Loucy (cell line): ENCODE measurements at regions not wholly inside any gene's neighbourhood (a gene's known extent, or its start where the extent isn't known, plus 50 kb on each side); places are given as distances from the start of the nearest gene placed in this dataset.

Experiments used
- H2AFZ ChIP-seq: fragments of 200-600 bp; sonication (generic); 2 replicates; pipeline ENCODE4 v1.6.0; 2016; ENCODE audit warnings: antibody characterized with exemption, mild to moderate bottlenecking, low read length, moderate library complexity
- H3F3A ChIP-seq: fragments of 200-600 bp; 2 replicates; pipeline ENCODE4 v1.6.0; 2016; ENCODE audit warnings: antibody characterized with exemption, low read depth, mild to moderate bottlenecking
- H3K27me3 ChIP-seq: fragments of 200-600 bp; sonication (generic); 2 replicates; pipeline ENCODE4 v1.6.1; 2014; ENCODE audit warnings: low read length, mild to moderate bottlenecking; ENCODE audit not compliant: insufficient read depth, poor library complexity, severe bottlenecking
- H3K36me3 ChIP-seq: fragments of 200-600 bp; sonication (generic); 2 replicates; pipeline ENCODE4 v1.6.1; 2016; ENCODE audit warnings: low read length; ENCODE audit not compliant: insufficient read depth
- H3K4me1 ChIP-seq: fragments of 200-600 bp; sonication (generic); 2 replicates; pipeline ENCODE4 v1.5.1; 2014; ENCODE audit warnings: low read length, mild to moderate bottlenecking; ENCODE audit not compliant: insufficient read depth, poor library complexity, severe bottlenecking
- H3K4me2 ChIP-seq: fragments of 200-600 bp; sonication (generic); 2 replicates; pipeline ENCODE4 v1.6.0; 2014; ENCODE audit warnings: antibody characterized with exemption, low read length, low read depth, mild to moderate bottlenecking; ENCODE audit not compliant: poor library complexity, severe bottlenecking
- H3K4me3 ChIP-seq: fragments of 200-600 bp; sonication (generic); 2 replicates; pipeline ENCODE4 v1.5.1; 2014; ENCODE audit warnings: low read length, mild to moderate bottlenecking, mixed read lengths; ENCODE audit not compliant: poor library complexity, severe bottlenecking
- H3K79me2 ChIP-seq: fragments of 200-600 bp; sonication (generic); 2 replicates; pipeline ENCODE4 v1.6.1; 2014; ENCODE audit warnings: low read length; ENCODE audit not compliant: insufficient read depth
- H3K9ac ChIP-seq: fragments of 200-600 bp; sonication (generic); 2 replicates; pipeline ENCODE4 v1.6.0; 2014; ENCODE audit warnings: mild to moderate bottlenecking, low read depth, low read length, moderate library complexity; ENCODE audit not compliant: poor library complexity, severe bottlenecking
- H3K9me2 ChIP-seq: fragments of 200-600 bp; sonication (generic); replicated peaks from 2 replicates; pipeline ENCODE4 v1.6.1; 2016; ENCODE audit warnings: low read depth, low read length, mixed read lengths
- H3K9me3 ChIP-seq: fragments of 200-600 bp; sonication (generic); 2 replicates; pipeline ENCODE4 v1.6.1; 2014; ENCODE audit warnings: mild to moderate bottlenecking, antibody characterized with exemption, low read length, low read depth; ENCODE audit not compliant: insufficient read depth
- H4K20me1 ChIP-seq: fragments of 200-600 bp; sonication (generic); 2 replicates; pipeline ENCODE4 v1.6.0; 2014; ENCODE audit warnings: antibody characterized with exemption, low read length, mild to moderate bottlenecking; ENCODE audit not compliant: insufficient read depth, poor library complexity, severe bottlenecking
- CTCF ChIP-seq: fragments of 200-600 bp; sonication (generic); conservative IDR thresholded peaks from 2 replicates; pipeline ENCODE4 v1.5.1; 2014; ENCODE audit warnings: mild to moderate bottlenecking, antibody characterized with exemption, low read length
- EZH2phosphoT487 ChIP-seq: fragments of 200-600 bp; IDR thresholded peaks from 2 replicates; pipeline ENCODE4 v1.6.1; 2018; ENCODE audit warnings: antibody characterized with exemption, mild to moderate bottlenecking, moderate library complexity, borderline replicate concordance

- H3K79me2 ChIP-seq, result no peaks in the 10 kb centered on the region
- no peaks in the 10 kb centered on the region for H3K9me2 ChIP-seq
- no peak overlapping the region for H2AFZ ChIP-seq
- no peaks in the 10 kb centered on the region for H4K20me1 ChIP-seq
- H3K4me2 ChIP-seq, result no peak overlapping the region
- no peak overlapping the region for H3K4me3 ChIP-seq
- TF ChIP-seq EZH2phosphoT487 (no peak), CTCF (no peak)
- H3K9me3 ChIP-seq, result no peaks in the 10 kb centered on the region
- H3K4me1 ChIP-seq, result no peaks in the 10 kb centered on the region
- H3F3A ChIP-seq, result no peaks in the 10 kb centered on the region
- no peaks in the 10 kb centered on the region for H3K27me3 ChIP-seq
- no peaks in the 10 kb centered on the region for H3K36me3 ChIP-seq
- no peak overlapping the region for H3K9ac ChIP-seq
Measured at GRCh38 chrX:139200793-139201192, 329.7 kb upstream of the F9 start.

- Histone ChIP-seq H3K9me3 (no peaks in the 10 kb centered on the region), H3K27me3 (no peaks in the 10 kb centered on the region), H3K36me3 (no peaks in the 10 kb centered on the region), H3K4me3 (no peak overlapping the region), H3K79me2 (no peaks in the 10 kb centered on the region), H3K9me2 (no peaks in the 10 kb centered on the region), H3K4me2 (no peak overlapping the region), H3K4me1 (no peaks in the 10 kb centered on the region), H3K9ac (no peak overlapping the region), H4K20me1 (no peaks in the 10 kb centered on the region), H3F3A (no peaks in the 10 kb centered on the region), H2AFZ (no peak overlapping the region)
- TF ChIP-seq EZH2phosphoT487 (no peak), CTCF (no peak)
Measured at GRCh38 chrX:139200346-139200745, 330.2 kb upstream of the F9 start.

GRCh38 chrX:139199933-139200332, 330.6 kb upstream of the F9 start:
- no peaks in the 10 kb centered on the region for H3K9me3 ChIP-seq
- no peak overlapping the region for H3K4me2 ChIP-seq
- H4K20me1 ChIP-seq, result no peaks in the 10 kb centered on the region
- no peaks in the 10 kb centered on the region for H3K9me2 ChIP-seq
- no peak overlapping the region for H3K9ac ChIP-seq
- TF ChIP-seq EZH2phosphoT487, result no peak
- TF ChIP-seq CTCF, result no peak
- H3K4me1 ChIP-seq, result no peaks in the 10 kb centered on the region
- H2AFZ ChIP-seq, result no peak overlapping the region
- no peaks in the 10 kb centered on the region for H3K27me3 ChIP-seq
- no peaks in the 10 kb centered on the region for H3F3A ChIP-seq
- no peaks in the 10 kb centered on the region for H3K79me2 ChIP-seq
- no peak overlapping the region for H3K4me3 ChIP-seq
- no peaks in the 10 kb centered on the region for H3K36me3 ChIP-seq
